RWPE1 (cell line): ENCODE measurements at regions not wholly inside any gene's neighbourhood (a gene's known extent, or its start where the extent isn't known, plus 50 kb on each side); places are given as distances from the start of the nearest gene placed in this dataset.

Experiments used
- CTCF ChIA-PET: fragments of 350-600 bp; sonication (Branson Sonifier 250); formaldehyde crosslinking; extraction: SDS; loops from one replicate; lab custom pipeline; 2021; lab: Yijun Ruan, JAX
- POLR2A ChIA-PET: fragments of 400-600 bp; formaldehyde crosslinking; extraction: SDS; loops from one replicate; lab custom pipeline; 2020; ENCODE audit warnings: antibody characterized with exemption; ENCODE audit not compliant: low non-redundant PET; lab: Yijun Ruan, JAX
- DNase-seq: peaks from one replicate; pipeline ENCODE4 v3.0.0; 2012; ENCODE audit warnings: low spot score
- H3K27ac ChIP-seq: fragments of 450-650 bp; 2 replicates; pipeline ENCODE4 v1.5.1; 2017
- TF ChIP-seq, protein P1 (sequence below): fragments of 450-650 bp; conservative IDR thresholded peaks from 2 replicates; pipeline ENCODE4 v1.5.1; 2017; ENCODE audit warnings: low read depth, mild to moderate bottlenecking

DNA sequence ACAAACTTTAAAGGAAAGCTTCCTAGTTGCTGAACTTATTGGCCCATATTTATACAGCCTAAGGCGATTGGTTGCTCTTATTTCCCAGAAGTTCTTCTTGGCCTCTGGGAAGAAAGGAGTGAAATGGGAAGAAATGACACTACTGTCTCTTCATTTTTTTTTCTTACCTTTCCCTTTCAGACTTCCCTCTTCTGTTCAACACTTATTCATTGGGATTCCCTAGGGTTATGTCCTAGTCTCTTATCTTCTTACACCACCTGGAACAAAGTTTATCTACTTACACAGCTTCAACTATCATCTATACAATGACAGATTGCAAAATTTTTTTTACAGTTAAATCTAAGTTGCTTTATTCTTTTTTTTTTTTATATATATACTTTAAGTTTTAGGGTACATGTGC is 68.0 kb downstream of the SNX12 start:
- TF ChIP-seq, protein P1, sequence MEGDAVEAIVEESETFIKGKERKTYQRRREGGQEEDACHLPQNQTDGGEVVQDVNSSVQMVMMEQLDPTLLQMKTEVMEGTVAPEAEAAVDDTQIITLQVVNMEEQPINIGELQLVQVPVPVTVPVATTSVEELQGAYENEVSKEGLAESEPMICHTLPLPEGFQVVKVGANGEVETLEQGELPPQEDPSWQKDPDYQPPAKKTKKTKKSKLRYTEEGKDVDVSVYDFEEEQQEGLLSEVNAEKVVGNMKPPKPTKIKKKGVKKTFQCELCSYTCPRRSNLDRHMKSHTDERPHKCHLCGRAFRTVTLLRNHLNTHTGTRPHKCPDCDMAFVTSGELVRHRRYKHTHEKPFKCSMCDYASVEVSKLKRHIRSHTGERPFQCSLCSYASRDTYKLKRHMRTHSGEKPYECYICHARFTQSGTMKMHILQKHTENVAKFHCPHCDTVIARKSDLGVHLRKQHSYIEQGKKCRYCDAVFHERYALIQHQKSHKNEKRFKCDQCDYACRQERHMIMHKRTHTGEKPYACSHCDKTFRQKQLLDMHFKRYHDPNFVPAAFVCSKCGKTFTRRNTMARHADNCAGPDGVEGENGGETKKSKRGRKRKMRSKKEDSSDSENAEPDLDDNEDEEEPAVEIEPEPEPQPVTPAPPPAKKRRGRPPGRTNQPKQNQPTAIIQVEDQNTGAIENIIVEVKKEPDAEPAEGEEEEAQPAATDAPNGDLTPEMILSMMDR: no peak
- CTCF ChIA-PET: no interaction called here
- no peak for DNase-seq
- POLR2A ChIA-PET: no interaction called here
- H3K27ac ChIP-seq: no peak overlapping the region

DNA sequence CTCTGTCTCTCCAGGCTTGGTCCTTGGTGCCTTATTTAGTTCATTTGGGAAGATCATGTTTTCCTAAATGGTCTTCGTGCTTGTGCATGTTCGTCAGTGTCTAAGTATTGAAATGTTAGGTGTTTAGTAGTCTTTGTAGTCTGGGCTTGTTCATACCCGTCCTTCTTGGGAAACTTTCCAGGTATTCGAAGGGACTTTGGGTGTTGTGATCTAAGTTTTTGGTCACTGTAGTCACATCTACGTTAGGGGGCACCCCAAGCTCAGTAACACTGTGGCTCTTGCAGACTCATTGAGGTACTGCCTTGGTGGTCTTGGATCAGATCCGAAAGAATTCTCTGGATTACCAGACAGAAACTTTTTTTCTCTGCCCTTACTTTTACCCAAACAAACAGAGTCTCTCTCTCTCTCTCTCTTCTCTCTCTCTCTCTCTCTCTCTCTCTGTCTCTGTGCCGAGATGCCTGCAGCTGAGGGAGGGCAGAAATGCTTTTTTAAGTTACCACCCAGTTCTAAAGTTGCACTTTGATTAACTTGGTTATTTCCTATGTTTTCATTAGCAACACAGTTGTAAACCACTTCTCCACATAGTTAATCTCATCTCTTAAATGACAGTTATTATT is 67.6 kb upstream of the SLC7A3 start:
- DNase-seq: peak; percentile 25
- TF ChIP-seq, protein P1: 0 out of 2 replicates have a peak, but pooled peaks have one; percentile 16
- no peak overlapping the region for H3K27ac ChIP-seq
- POLR2A ChIA-PET: no interaction called here
- CTCF ChIA-PET: interaction anchor here (0.5 to 0.8 kb wide), 2 partner anchors 87 to 131 kb away, joined by 3 to 6 read pairs; no protein-coding TSS in a partner anchor

DNA sequence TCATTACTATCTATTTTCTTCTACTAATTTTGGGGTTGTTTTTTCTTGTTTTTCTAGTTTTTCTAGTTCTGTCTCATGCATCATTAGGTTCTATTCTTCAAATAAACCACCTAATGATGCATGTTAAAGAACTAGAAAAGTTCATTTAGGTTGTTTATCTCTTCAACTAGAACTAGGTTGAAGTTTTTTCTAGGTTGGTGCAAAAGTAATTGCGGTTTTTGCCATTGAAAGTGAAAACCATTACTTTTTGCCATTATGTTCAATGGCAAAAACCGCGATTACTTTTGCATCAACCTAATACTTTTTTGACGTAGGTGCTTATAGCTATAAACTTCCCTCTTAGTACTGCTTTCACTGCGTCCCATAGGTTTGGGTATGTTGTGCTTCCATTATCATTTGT is 64.4 kb upstream of the SLC7A3 start:
- TF ChIP-seq, protein P1: no peak
- POLR2A ChIA-PET: no interaction called here
- CTCF ChIA-PET: no interaction called here
- DNase-seq: no peak
- H3K27ac ChIP-seq: no peak overlapping the region

DNA sequence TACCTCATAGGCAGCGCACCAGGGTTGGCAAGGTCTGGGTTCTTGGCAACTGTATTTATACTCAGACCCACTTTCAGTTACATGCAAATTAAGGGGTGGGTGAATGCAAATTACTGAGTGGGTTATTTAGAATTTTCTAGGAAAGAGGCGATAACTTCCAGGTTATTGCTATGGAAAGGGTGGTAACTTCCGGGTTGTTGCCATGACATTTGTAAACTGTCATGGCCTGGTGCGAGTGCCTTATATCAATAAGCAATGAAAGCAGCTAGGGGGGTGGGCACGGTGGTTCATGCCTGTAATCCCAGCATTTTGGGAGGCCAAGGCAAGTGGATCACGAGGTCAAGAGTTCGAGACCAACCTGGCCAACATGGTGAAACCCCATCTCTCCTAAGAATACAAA is 57.5 kb upstream of the SLC7A3 start:
- no peak overlapping the region for H3K27ac ChIP-seq
- ChIA-PET CTCF (no interaction called here), POLR2A (no interaction called here)
- DNase-seq: no peak
- TF ChIP-seq, protein P1: no peak
